GM18868 (cell line): ENCODE measurements at regions not wholly inside any gene's neighbourhood (a gene's known extent, or its start where the extent isn't known, plus 50 kb on each side); places are given as distances from the start of the nearest gene placed in this dataset.

Experiments
- ATAC-seq: cut with Tn5 transposase; IDR thresholded peaks from one replicate; pipeline ENCODE4 v1.9.1; 2021; ENCODE audit warnings: mild to moderate bottlenecking, moderate library complexity; ENCODE audit not compliant: unreplicated experiment

- ATAC-seq = no peak
Observed at GRCh38 chr6:40011844-40012243, 77.6 kb upstream of the MOCS1 start.

- no peak for ATAC-seq
Observed at GRCh38 chr6:40000964-40001515, 66.8 kb upstream of the MOCS1 start.

DNA sequence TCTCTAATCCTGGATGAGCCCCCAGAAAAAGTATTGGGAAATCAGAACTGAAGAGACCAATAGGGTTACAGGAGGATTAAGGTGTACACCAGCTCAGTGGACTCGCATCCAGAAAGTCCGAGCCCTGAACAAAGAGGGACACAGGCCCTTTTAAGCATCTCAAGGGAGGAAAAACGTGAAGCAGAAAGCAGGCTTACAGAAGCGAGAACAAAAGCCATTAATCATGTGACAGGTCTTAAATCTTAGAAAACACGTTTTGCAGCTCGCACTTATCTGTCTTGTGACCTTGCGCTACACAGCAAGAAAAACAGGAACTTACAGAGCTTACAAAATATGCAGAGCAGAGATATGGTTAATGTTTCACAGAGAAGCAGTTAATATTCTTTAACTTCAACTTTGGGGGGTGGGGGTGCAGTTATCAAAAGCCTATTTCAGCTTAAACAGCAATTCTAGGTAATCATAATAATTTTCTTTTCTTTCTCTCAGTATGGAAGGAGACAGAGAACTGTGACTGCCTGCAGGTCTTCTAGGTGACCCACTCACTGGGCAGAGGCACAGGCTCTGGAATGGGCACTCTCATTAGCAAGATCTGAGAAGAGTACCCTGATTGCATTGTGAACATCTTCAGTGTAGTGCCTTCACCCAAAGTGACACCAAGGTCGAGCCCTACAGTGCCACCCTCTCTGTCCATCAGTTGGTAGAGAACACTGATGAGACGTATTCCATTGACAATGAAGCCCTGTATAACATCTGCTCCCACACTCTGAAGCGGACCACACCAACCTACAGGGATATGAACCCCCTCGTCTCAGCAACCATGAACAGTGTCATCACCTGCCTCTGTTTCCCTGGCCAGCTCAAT, 65.0 kb upstream of the MOCS1 start:
- ATAC-seq = no peak

GRCh38 chr6:39998126-39998525, 63.9 kb upstream of the MOCS1 start:
- ATAC-seq = no peak

GRCh38 chr6:39997101-39997635, 62.9 kb upstream of the MOCS1 start:
- no peak for ATAC-seq

DNA sequence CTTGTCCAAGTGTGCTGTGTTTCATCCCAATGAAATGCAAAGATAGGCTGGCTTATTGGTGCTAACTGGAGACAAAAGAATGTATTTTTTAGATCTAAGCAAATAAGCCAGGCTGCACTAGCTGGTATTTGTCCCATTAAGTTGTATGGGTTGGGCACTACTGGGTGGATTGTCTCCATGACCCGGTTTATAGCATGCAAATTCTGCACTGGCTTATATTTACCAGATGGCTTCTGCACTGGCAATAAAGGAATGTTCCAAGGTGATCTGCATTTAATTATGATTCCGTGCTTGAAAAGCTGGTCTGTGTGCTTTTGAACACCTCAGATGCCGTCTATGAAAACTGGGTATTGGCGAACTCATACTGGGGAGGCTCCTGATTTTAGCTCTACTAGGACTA, 61.4 kb upstream of the MOCS1 start:
- no peak for ATAC-seq

GRCh38 chr6:39992861-39993622, 58.8 kb upstream of the MOCS1 start:
- no peak for ATAC-seq
